Effector memory CD8-positive, alpha-beta T cell (primary cell): ENCODE measurements at regions not wholly inside any gene's neighbourhood (a gene's known extent, or its start where the extent isn't known, plus 50 kb on each side); places are given as distances from the start of the nearest gene placed in this dataset.

ENCODE experiments used
- ATAC-seq: fragments of 150-1000 bp; cut with Tn5 transposase; replicated peaks from 2 replicates; pipeline ENCODE4 v1.10.0; 2021; ENCODE audit warnings: mild to moderate bottlenecking, moderate library complexity
- DNase-seq, 3 experiments: peaks; one replicate each; pipeline ENCODE4 v3.0.0; 2021
- H3K27ac Mint-ChIP-seq, 2 donors: one replicate each; pipeline ENCODE4 v1.8.0; 2022; ENCODE audit warnings: mild to moderate bottlenecking in 2 of 2, mixed read lengths in 2 of 2, moderate library complexity in 2 of 2
- H3K27me3 Mint-ChIP-seq, 2 donors: one replicate each; pipeline ENCODE4 v1.8.0; 2022; ENCODE audit warnings: mixed read lengths in 2 of 2
- H3K36me3 Mint-ChIP-seq: one replicate; pipeline ENCODE4 v1.8.0; 2022; ENCODE audit warnings: mild to moderate bottlenecking, moderate library complexity, mixed read lengths; ENCODE audit not compliant: insufficient read depth
- H3K4me1 Mint-ChIP-seq, 2 donors: one replicate each; pipeline ENCODE4 v1.8.0; 2022; ENCODE audit warnings: low read depth in 2 of 2, mixed read lengths in 2 of 2
- H3K4me3 Mint-ChIP-seq, 2 donors: one replicate each; pipeline ENCODE4 v1.8.0; 2022; ENCODE audit warnings: mild to moderate bottlenecking in 2 of 2, mixed read lengths in 2 of 2, moderate library complexity in 2 of 2
- H3K9me3 Mint-ChIP-seq, 2 donors: one replicate each; pipeline ENCODE4 v1.8.0; 2022; ENCODE audit warnings: mixed read lengths in 2 of 2

GRCh38 chr14:86997271-86997670 is 995.7 kb downstream of the GALC start:
- H3K4me1 Mint-ChIP-seq = no peaks in the 10 kb centered on the region

GRCh38 chr14:86990396-86990795 is 1002.6 kb downstream of the GALC start:
- H3K4me1 Mint-ChIP-seq = no peaks in the 10 kb centered on the region
- H3K36me3 Mint-ChIP-seq = no peaks in the 10 kb centered on the region
- DNase-seq (no peak), ATAC-seq (no peak)
- H3K9me3 Mint-ChIP-seq = peaks cover 0 to 2% of the 10 kb centered on the region in 2 donors
- no peaks in the 10 kb centered on the region for H3K27me3 Mint-ChIP-seq
- no peak overlapping the region for H3K4me3 Mint-ChIP-seq
- no peak overlapping the region for H3K27ac Mint-ChIP-seq

More at GRCh38 chr14:86997271-86997670, 995.7 kb downstream of the GALC start:
- Mint-ChIP-seq H3K27me3 (no peaks in the 10 kb centered on the region), H3K36me3 (no peaks in the 10 kb centered on the region), H3K9me3 (peaks cover 0 to 7% of the 10 kb centered on the region in 2 donors), H3K27ac (no peak overlapping the region), H3K4me3 (no peak overlapping the region)
- DNase-seq (no peak), ATAC-seq (no peak)

- H3K27me3 Mint-ChIP-seq = no peaks in the 10 kb centered on the region
- DNase-seq (no peak), ATAC-seq (no peak)
- peaks cover 0 to 2% of the 10 kb centered on the region in 2 donors for H3K9me3 Mint-ChIP-seq
- H3K27ac Mint-ChIP-seq = no peak overlapping the region
- H3K4me3 Mint-ChIP-seq = no peak overlapping the region
- no peaks in the 10 kb centered on the region for H3K4me1 Mint-ChIP-seq
- H3K36me3 Mint-ChIP-seq = no peaks in the 10 kb centered on the region
Measured at GRCh38 chr14:86989285-86989684, 1003.7 kb downstream of the GALC start.

GRCh38 chr14:86987966-86988365 is 1005.0 kb downstream of the GALC start:
- DNase-seq (no peak), ATAC-seq (no peak)
- peaks cover 2 to 10% of the 10 kb centered on the region in 2 donors for H3K9me3 Mint-ChIP-seq
- no peak overlapping the region for H3K27ac Mint-ChIP-seq
- H3K27me3 Mint-ChIP-seq = no peaks in the 10 kb centered on the region
- no peaks in the 10 kb centered on the region for H3K36me3 Mint-ChIP-seq
- H3K4me1 Mint-ChIP-seq = no peaks in the 10 kb centered on the region
- H3K4me3 Mint-ChIP-seq = no peak overlapping the region

GRCh38 chr14:86973177-86973576 is 1019.8 kb downstream of the GALC start:
- ATAC-seq = no peak

GRCh38 chr14:86971292-86971691 is 1021.7 kb downstream of the GALC start:
- peaks cover 11 to 29% of the 10 kb centered on the region in 2 donors for H3K9me3 Mint-ChIP-seq
- H3K27ac Mint-ChIP-seq = no peak overlapping the region
- no peak for DNase-seq
- no peaks in the 10 kb centered on the region for H3K4me1 Mint-ChIP-seq
- H3K4me3 Mint-ChIP-seq = no peak overlapping the region
- H3K36me3 Mint-ChIP-seq = no peaks in the 10 kb centered on the region
- no peaks in the 10 kb centered on the region for H3K27me3 Mint-ChIP-seq
- no peak for ATAC-seq

More at GRCh38 chr14:86973177-86973576, 1019.8 kb downstream of the GALC start:
- no peak overlapping the region for H3K27ac Mint-ChIP-seq
- DNase-seq = no peak
- no peaks in the 10 kb centered on the region for H3K27me3 Mint-ChIP-seq
- H3K4me3 Mint-ChIP-seq = no peak overlapping the region
- peaks cover 15 to 23% of the 10 kb centered on the region in 2 donors for H3K9me3 Mint-ChIP-seq
- H3K4me1 Mint-ChIP-seq = no peaks in the 10 kb centered on the region
- no peaks in the 10 kb centered on the region for H3K36me3 Mint-ChIP-seq

GRCh38 chr14:86961106-86961716 is 1031.8 kb downstream of the GALC start:
- Mint-ChIP-seq H3K27me3 (no peaks in the 10 kb centered on the region), H3K9me3 (peaks cover 3 to 9% of the 10 kb centered on the region in 2 donors), H3K36me3 (no peaks in the 10 kb centered on the region), H3K4me3 (no peak overlapping the region), H3K4me1 (no peaks in the 10 kb centered on the region), H3K27ac (no peak overlapping the region)
- DNase-seq (no peak), ATAC-seq (no peak)

GRCh38 chr14:86955771-86956354 is 1037.1 kb downstream of the GALC start:
- H3K4me1 Mint-ChIP-seq = no peaks in the 10 kb centered on the region
- H3K27me3 Mint-ChIP-seq = no peaks in the 10 kb centered on the region
- no peak overlapping the region for H3K4me3 Mint-ChIP-seq
- DNase-seq (no peak), ATAC-seq (no peak)
- no peak overlapping the region for H3K27ac Mint-ChIP-seq
- no peaks in the 10 kb centered on the region for H3K36me3 Mint-ChIP-seq
- peaks cover 8% of the 10 kb centered on the region in 2 donors for H3K9me3 Mint-ChIP-seq

GRCh38 chr14:86954623-86955022 is 1038.4 kb downstream of the GALC start:
- no peak for ATAC-seq
- H3K4me3 Mint-ChIP-seq = no peak overlapping the region
- H3K9me3 Mint-ChIP-seq = peaks cover 8 to 11% of the 10 kb centered on the region in 2 donors
- H3K27me3 Mint-ChIP-seq = no peaks in the 10 kb centered on the region
- no peaks in the 10 kb centered on the region for H3K36me3 Mint-ChIP-seq
- no peak overlapping the region for H3K27ac Mint-ChIP-seq
- H3K4me1 Mint-ChIP-seq = no peaks in the 10 kb centered on the region
- DNase-seq = no peak

- peaks cover 7 to 14% of the 10 kb centered on the region in 2 donors for H3K9me3 Mint-ChIP-seq
Measured at GRCh38 chr14:86946446-86946845, 1046.5 kb downstream of the GALC start.

GRCh38 chr14:86944434-86944833 is 1048.5 kb downstream of the GALC start:
- DNase-seq (no peak), ATAC-seq (no peak)
- Mint-ChIP-seq H3K4me3 (no peak overlapping the region), H3K27me3 (no peaks in the 10 kb centered on the region), H3K36me3 (no peaks in the 10 kb centered on the region), H3K4me1 (no peaks in the 10 kb centered on the region), H3K27ac (no peak overlapping the region), H3K9me3 (peaks cover 7 to 11% of the 10 kb centered on the region in 2 donors)

More at GRCh38 chr14:86946446-86946845, 1046.5 kb downstream of the GALC start:
- Mint-ChIP-seq H3K4me1 (no peaks in the 10 kb centered on the region), H3K27me3 (no peaks in the 10 kb centered on the region), H3K4me3 (no peak overlapping the region), H3K36me3 (no peaks in the 10 kb centered on the region), H3K27ac (no peak overlapping the region)
- DNase-seq (no peak), ATAC-seq (no peak)

GRCh38 chr14:86943391-86944365 is 1049.3 kb downstream of the GALC start:
- H3K27me3 Mint-ChIP-seq = no peaks in the 10 kb centered on the region
- H3K27ac Mint-ChIP-seq = no peak overlapping the region
- ATAC-seq (no peak), DNase-seq (no peak)
- H3K9me3 Mint-ChIP-seq = peaks cover 13% of the 10 kb centered on the region in 2 donors
- H3K36me3 Mint-ChIP-seq = no peaks in the 10 kb centered on the region
- no peak overlapping the region for H3K4me3 Mint-ChIP-seq
- no peaks in the 10 kb centered on the region for H3K4me1 Mint-ChIP-seq

GRCh38 chr14:86942936-86943335 is 1050.0 kb downstream of the GALC start:
- Mint-ChIP-seq H3K4me1 (no peaks in the 10 kb centered on the region), H3K9me3 (peaks cover 17 to 19% of the 10 kb centered on the region in 2 donors), H3K4me3 (no peak overlapping the region), H3K27ac (no peak overlapping the region), H3K36me3 (no peaks in the 10 kb centered on the region), H3K27me3 (no peaks in the 10 kb centered on the region)
- ATAC-seq = no peak
- DNase-seq = no peak
